ENCODE measurements at regions not wholly inside any gene's neighbourhood (a gene's known extent, or its start where the extent isn't known, plus 50 kb on each side); places are given as distances from the start of the nearest gene placed in this dataset.

- no peak for TF ChIP-seq CTCF (IDR thresholded peaks at IDR 0.05)
- no peak for TF ChIP-seq POLR2A (IDR thresholded peaks at IDR 0.05)
Observed at GRCh38 chr2:239853706-239854327, 171.3 kb downstream of the NDUFA10 start.
